Stimulated activated CD4-positive, alpha-beta T cell treated with anti-CD3 and anti-CD28 coated beads, Interleukin-1b, Interleukin-23, amount 100 ng/mL, for 24 hours (primary cell): ENCODE measurements at regions not wholly inside any gene's neighbourhood (a gene's known extent, or its start where the extent isn't known, plus 50 kb on each side); places are given as distances from the start of the nearest gene placed in this dataset.
"Not testable (repeated sequence)": the region's sequence is repeated elsewhere in the genome, so short reads cannot be mapped to it uniquely, and the experiment has no call there.

Source experiments
- DNase-seq, 4 experiments: peaks; one replicate each; pipeline ENCODE4 v3.0.0-alpha.2; 2020; ENCODE audit warnings: low read depth in 4 of 4, low spot score in 1 of 4

DNA sequence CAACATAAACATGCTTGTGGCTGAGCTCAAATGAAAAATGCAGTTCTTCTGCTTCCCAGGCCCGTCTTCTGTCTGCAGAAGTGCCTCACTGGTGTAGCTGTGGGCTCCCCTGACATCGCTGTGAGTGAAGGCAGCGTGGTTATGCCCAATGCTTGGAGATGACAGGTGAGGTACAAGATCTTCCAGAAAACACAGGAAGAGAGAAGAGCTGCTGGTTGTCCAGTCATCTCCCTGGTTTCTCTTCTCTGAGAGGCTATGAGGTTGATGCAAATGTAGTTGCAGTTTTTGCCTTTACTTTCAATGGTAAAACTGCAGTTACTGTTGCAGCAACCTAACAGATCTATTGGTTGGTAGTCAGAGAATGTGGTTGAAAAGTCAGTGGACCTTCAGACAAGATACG lies 223.6 kb downstream of the GATA3 start:
- no peak for DNase-seq

DNA sequence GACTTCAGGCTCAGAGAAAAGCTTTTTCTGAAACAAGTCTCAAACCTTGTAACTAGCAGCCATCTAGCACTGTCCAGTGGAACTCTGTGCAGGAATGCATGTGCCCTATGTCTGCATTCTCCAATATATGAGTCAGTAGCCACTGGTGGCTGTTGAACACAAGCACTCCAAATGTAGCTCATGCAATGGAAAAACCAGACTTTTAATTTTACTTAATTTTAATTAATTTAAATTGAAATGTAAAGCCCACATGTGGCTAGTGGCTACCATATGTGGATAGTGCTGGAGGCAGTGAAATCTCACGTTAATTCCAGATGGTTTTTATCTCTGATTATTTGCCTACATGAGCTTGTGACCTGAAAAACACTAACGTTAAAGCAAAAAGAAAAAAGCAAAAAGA lies 225.1 kb downstream of the GATA3 start:
- no peak for DNase-seq

DNA sequence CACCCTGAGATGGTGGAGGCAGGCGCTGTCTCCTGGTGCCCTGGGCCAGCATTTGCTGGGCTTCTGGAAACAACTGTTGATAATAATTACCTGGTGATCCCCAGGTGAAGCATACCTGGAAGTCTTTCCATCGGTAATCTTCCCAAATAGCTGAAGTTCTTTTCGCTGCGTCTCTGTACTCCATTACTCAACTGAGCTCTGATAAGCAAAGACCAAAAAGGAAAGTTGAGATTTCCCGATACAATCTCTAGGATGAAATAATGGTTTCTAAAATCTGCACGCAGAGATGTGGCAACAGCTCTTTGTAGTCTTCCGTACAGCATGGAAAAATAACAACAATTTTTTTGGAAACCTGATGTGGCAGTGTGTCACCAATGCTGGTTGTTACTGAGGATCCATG lies 226.5 kb downstream of the GATA3 start:
- DNase-seq, result no peak

DNA sequence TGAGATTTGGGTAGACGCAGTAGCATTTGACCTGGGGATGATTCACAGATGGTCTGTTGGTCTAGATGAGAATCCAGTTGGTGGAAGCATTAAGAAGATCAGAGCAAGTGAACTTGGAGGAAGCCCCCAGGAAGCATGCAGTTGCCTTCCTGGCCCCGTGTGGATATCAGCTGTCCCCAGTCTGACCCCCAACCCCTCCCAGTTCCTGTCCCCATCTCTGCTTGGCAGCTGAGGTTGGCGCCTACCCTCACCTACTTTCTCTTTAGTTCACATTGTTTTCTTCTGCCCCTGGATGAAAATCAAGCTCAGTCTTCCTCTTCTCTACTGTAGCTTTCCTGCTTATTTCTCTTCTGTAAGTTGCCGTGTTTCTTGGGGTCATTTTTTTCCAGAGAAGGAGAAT lies 227.9 kb downstream of the GATA3 start:
- no peak for DNase-seq

GRCh38 chr10:8283166-8283905 lies 228.8 kb downstream of the GATA3 start:
- no peak for DNase-seq

DNA sequence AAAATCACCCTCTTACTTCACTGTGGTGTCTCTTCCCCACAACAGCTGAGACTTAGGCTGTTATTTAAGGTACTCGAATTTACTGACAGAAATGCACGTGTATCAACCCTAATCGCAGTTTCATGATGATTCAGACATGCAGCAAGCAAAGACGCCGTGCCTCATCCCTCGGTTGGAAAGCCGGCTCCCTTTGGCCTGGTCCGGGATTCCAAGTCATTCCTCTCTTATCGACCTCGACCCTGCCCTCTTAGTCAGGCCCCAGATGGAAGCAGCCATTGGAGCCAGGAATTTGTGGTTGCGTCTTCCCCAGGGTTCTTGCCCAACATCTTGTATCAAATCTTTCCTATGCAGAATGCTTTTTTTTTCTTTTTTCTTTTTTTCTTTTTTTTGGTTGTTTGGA lies 229.5 kb downstream of the GATA3 start:
- no peak for DNase-seq

GRCh38 chr10:8285970-8286369 lies 231.5 kb downstream of the GATA3 start:
- not testable (repeated sequence) for DNase-seq

DNA sequence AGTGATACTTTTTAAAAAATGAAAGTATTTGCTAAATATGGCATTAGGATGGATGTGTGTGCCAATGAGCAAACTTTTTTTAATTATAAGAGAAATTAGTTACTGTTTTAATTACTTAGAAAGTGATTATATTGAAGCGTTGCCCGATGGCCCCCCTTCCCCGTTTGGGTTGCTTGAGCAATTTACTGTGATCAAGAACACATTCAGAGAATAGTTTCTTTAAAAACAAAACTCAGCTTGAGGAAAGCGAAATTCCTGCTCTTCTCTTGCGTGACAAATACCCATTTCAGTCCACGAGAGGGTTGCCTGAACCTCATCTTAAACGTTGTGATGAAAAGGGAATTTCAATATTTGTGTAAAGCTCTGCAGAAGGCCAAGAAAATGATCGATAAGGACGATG lies 234.1 kb downstream of the GATA3 start:
- DNase-seq, result no peak

- DNase-seq, result no peak
Measured at GRCh38 chr10:8289186-8289924, 234.9 kb downstream of the GATA3 start.

DNA sequence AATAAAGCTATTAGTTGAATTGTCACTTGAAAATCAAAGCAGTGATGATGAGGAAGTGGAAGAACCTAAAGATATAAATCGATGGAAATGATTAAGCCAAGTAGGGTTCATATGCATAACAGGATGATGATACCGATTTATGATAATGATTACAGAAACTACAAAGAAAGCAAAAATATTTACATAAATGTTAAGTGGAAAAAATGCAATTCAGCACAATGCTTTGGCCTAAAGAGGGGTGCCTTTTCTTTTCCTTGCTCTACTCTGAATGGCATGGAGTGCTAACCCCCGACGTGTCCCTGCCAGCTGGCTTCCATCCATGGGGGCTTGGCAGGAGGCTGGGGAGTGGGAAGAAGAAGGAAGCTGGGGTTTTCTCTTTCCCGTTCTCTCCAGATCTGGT lies 240.3 kb downstream of the GATA3 start:
- no peak for DNase-seq

GRCh38 chr10:8295311-8295710 lies 240.8 kb downstream of the GATA3 start:
- DNase-seq, result no peak

DNA sequence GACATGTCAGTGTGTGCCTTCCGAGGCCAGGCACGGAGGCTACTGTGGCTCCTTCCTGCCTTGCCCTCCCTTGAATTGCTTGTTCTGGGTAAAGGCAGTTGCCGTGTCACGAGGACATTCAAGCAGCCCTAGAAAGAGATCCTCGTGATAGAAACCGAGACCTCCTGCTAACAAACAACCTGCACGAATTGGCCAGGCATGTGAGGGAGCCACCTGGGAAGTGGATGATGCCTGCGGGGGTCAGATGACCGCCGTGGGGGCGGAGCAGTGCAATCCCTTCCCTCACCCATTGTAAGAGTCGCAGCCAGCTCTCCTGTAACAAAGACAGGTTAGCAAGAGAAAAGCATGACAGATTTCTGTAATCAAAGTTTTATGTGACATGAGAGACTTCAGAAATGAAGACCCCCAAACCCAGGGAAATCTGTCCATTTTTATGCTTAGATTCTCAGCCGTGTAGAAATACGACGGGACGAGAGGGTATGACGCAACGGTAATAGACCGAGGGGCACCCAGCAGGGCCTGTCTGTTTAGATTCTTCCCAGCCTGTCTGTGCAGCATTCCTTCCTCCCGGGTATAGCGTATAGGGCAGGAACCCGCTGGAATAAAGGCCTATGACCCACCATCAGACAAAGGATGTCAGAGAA lies 241.7 kb downstream of the GATA3 start:
- no peak for DNase-seq

- no peak for DNase-seq
Measured at GRCh38 chr10:8296734-8297101, 242.2 kb downstream of the GATA3 start.

GRCh38 chr10:8297107-8297506 lies 242.6 kb downstream of the GATA3 start:
- no peak for DNase-seq

DNA sequence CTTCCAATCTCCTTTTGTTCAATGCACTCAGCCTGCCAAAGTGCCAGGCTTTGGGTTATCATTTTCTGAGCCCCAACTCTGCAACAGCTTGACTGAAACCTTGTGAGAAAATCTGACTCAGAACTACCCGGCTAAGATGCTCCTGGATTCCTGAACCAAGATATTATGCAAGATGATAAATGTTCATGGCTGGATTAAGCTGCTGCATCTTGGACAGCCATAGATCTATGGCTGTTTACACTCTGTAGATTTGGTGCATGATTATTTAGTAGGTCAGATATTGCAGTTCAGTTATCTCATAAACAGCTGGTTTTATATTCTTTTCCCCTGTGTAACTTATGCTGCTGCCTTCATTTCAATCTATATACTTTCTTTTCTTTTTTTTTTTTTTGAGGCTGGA lies 243.5 kb downstream of the GATA3 start:
- no peak for DNase-seq

DNA sequence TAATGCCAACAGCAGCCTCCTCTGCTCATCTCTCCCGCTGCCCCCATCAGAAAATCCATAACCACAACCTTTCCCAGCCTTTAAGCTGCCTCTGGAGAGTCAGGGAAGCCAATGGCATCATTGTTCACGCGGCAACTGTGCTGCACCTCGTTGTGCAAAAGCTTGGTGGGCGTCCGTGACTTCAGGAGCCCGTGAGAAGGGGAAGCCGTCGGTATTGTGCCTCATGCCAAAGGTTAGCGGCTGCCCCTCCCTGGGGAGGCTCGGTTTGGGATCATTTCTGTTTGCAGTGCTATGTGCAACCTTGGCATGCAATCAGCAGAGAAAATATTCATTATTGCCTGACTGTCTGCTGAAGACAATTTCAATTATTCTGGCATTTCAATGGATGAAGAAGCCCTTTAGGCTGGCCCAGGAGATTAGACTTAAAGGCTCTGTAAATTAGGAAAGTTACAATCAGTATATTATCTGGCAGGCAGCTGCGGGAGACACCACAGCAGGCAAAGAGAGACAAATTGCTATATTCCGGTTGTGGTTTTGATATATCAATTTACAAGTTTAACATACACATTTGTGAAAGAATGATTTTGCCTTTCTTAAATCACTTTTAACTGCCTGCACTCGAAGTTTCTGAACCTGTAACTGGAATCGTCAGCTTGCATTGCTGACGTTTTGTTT lies 244.5 kb downstream of the GATA3 start:
- DNase-seq, result no peak

GRCh38 chr10:8300925-8301324 lies 246.4 kb downstream of the GATA3 start:
- DNase-seq, result no peak

DNA sequence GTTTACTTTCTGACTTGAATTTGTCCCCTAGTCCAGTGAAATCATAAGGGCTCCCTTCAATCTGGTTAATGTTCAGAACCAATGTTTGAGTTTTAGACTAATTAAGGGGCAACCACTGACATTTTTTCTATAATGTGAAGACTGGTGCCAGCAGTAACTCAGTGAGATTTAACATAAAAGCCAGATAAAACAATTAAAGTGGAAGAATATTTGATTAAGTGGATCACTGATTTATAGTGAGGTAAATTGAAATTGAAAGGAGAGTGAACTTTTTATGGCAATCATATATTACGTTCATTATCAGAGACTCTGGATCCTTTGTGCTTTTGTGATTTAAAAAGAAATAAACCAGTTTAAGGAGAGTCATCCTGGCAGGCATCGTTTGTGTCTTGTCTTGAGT lies 246.8 kb downstream of the GATA3 start:
- no peak for DNase-seq

- no peak for DNase-seq
Measured at GRCh38 chr10:8301831-8302230, 247.3 kb downstream of the GATA3 start.

DNA sequence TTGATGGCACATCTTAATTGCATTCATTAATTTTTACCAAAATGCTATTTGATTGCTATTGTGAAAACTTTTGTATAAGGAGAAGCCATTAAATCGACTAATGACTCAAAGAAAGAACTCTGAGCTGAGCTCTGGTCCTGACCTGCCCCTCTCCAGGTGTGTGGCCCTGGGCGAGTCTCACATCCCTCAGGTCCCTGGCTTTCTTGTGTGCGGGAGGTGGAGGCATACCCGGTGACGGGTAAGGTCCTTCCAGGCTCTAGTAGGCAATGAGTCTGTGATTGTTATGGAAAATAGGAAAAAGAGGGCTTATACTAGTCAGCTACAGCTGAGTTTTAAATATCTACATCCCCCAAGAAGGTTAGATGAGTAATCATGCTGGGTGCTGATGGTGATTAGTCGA lies 248.1 kb downstream of the GATA3 start:
- no peak for DNase-seq

GRCh38 chr10:8304861-8305260 lies 250.4 kb downstream of the GATA3 start:
- no peak for DNase-seq
